HG02852 (cell line): ENCODE measurements at regions not wholly inside any gene's neighbourhood (a gene's known extent, or its start where the extent isn't known, plus 50 kb on each side); places are given as distances from the start of the nearest gene placed in this dataset.

Source experiments
- ATAC-seq: cut with Tn5 transposase; IDR thresholded peaks from one replicate; pipeline ENCODE4 v1.9.1; 2021; ENCODE audit warnings: mild to moderate bottlenecking, moderate library complexity; ENCODE audit not compliant: unreplicated experiment

- no peak for ATAC-seq
These were observed 112.1 kb upstream of the EYS start for GRCh38 chr6:65819152-65819551.

- ATAC-seq, result no peak
These were observed 111.5 kb upstream of the EYS start for GRCh38 chr6:65818576-65818975.

GRCh38 chr6:65816991-65817390 is 110.0 kb upstream of the EYS start:
- no peak for ATAC-seq

- no peak for ATAC-seq
These were observed 107.0 kb upstream of the EYS start for GRCh38 chr6:65814071-65814470.

- ATAC-seq, result no peak
These were observed 96.2 kb upstream of the EYS start for GRCh38 chr6:65803186-65803585.

GRCh38 chr6:65799389-65799788 is 92.4 kb upstream of the EYS start:
- ATAC-seq, result no peak

- ATAC-seq, result no peak
These were observed 91.4 kb upstream of the EYS start for GRCh38 chr6:65798280-65799014.

GRCh38 chr6:65790666-65791065 is 83.6 kb upstream of the EYS start:
- ATAC-seq, result no peak

- ATAC-seq, result no peak
These were observed 80.8 kb upstream of the EYS start for GRCh38 chr6:65787787-65788186.

GRCh38 chr6:65786815-65787214 is 79.8 kb upstream of the EYS start:
- ATAC-seq, result no peak

- ATAC-seq, result no peak
These were observed 73.7 kb upstream of the EYS start for GRCh38 chr6:65780691-65781090.

GRCh38 chr6:65776332-65776731 is 69.3 kb upstream of the EYS start:
- ATAC-seq, result no peak

- ATAC-seq, result no peak
These were observed 64.9 kb upstream of the EYS start for GRCh38 chr6:65771946-65772345.

- ATAC-seq, result no peak
These were observed 54.9 kb upstream of the EYS start for GRCh38 chr6:65761890-65762289.

GRCh38 chr6:65760285-65760684 is 53.3 kb upstream of the EYS start:
- no peak for ATAC-seq
